Retinal pigment epithelial cell (primary cell): ENCODE measurements at regions not wholly inside any gene's neighbourhood (a gene's known extent, or its start where the extent isn't known, plus 50 kb on each side); places are given as distances from the start of the nearest gene placed in this dataset.

Experiments used
- DNase-seq: peaks from one replicate; pipeline ENCODE4 v3.0.0-alpha.2; 2010; ENCODE audit warnings: low read depth
- H3K4me3 ChIP-seq: 2 replicates; pipeline ENCODE4 v1.5.1; 2011; ENCODE audit warnings: mild to moderate bottlenecking, low read length, control low read depth, moderate library complexity
- TF ChIP-seq, protein P1 (sequence below): conservative IDR thresholded peaks from 2 replicates; pipeline ENCODE4 v1.5.1; 2011; ENCODE audit warnings: low read depth, low read length, control low read depth, inconsistent platforms

GRCh38 chr4:14441561-14441960, 560.7 kb upstream of the CPEB2 start:
- DNase-seq: no peak
- TF ChIP-seq, protein P1, sequence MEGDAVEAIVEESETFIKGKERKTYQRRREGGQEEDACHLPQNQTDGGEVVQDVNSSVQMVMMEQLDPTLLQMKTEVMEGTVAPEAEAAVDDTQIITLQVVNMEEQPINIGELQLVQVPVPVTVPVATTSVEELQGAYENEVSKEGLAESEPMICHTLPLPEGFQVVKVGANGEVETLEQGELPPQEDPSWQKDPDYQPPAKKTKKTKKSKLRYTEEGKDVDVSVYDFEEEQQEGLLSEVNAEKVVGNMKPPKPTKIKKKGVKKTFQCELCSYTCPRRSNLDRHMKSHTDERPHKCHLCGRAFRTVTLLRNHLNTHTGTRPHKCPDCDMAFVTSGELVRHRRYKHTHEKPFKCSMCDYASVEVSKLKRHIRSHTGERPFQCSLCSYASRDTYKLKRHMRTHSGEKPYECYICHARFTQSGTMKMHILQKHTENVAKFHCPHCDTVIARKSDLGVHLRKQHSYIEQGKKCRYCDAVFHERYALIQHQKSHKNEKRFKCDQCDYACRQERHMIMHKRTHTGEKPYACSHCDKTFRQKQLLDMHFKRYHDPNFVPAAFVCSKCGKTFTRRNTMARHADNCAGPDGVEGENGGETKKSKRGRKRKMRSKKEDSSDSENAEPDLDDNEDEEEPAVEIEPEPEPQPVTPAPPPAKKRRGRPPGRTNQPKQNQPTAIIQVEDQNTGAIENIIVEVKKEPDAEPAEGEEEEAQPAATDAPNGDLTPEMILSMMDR: no peak
- H3K4me3 ChIP-seq: no peak overlapping the region

- DNase-seq: no peak
- TF ChIP-seq, protein P1: no peak
- H3K4me3 ChIP-seq: no peak overlapping the region
Measured at GRCh38 chr4:14445882-14446281, 556.4 kb upstream of the CPEB2 start.

DNA sequence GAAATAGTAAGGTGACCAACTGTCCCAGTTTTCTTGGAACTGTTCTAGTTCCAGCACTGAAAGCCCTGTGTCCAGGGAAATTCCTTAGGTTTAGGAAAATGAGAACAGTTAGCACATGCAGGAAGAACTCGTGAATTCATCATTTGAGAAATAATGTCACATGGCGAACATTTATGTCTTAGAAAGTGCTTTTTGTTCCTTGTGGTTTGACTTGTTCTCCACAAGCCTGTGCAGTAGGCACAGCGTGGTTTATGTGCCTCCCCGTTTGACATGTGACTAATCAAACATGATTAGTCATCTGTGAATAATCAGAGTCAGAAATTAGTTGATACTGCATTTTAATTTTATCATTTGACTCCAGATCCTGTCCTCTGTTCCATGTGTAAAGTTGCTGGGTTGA, 556.0 kb upstream of the CPEB2 start:
- no peak overlapping the region for H3K4me3 ChIP-seq
- peak; percentile 27 for DNase-seq

DNA sequence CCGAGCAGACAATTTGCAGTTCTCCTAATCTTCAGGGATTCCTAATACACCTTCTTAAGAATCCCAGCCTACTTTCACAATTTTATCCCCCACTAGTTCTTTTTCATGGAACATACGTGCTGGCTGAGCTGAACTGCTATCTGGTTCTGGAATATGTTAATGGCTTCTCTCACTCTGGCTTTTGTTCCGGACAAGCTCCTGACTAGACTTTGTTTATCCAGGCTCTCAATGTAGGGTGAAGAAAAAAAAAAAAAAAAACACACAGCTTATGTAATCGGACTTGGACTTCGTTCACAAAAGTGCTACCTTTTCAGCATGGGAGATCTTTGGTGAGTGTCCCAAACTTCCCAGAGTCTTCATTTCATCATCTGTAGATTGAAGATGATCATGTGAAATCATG, 555.4 kb upstream of the CPEB2 start:
- TF ChIP-seq, protein P1: no peak
- no peak for DNase-seq
- no peak overlapping the region for H3K4me3 ChIP-seq

More for the DNA sequence above, 556.0 kb upstream of the CPEB2 start:
- TF ChIP-seq, protein P1: no peak

GRCh38 chr4:14449308-14449707, 553.0 kb upstream of the CPEB2 start:
- no peak overlapping the region for H3K4me3 ChIP-seq
- TF ChIP-seq, protein P1: no peak
- DNase-seq: no peak

DNA sequence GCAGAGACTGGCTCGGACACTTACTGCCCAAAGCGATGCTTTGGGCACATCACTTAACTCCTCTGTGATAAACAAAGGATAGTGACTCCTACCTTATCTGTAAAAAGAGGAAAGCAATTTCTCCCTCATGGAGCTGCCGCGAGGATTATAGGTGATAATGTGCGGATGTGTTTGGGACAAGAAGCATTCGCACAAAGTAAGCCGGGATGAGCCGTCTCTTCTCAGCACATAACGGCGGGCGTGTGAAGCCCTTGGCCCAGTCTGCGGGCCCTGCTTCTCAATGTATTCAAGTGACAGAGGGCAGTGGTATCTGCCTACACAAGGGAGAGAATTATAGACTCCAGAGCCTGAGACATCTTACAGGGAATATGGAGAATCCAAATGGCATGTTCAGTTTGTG, 550.3 kb upstream of the CPEB2 start:
- H3K4me3 ChIP-seq: no peak overlapping the region
- TF ChIP-seq, protein P1: no peak

DNA sequence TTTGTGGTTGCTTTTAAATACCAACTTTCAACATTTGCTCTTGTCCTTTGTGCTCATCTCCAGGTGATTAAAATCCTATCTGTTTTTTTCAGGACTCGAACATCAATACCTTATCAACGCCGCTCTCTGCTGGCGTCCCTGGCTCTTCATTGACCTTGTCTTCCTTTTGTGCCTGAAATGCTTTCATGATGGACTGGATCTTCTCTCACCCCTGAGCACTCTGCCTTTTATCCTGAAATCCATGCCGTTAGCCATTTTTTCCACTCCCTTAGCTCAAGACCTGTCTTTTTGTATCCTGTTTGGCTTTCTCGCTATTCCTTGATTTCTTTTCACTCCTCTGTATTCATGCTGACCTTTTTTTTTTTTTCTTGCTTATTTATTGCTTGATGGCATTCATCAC, 549.5 kb upstream of the CPEB2 start:
- TF ChIP-seq, protein P1: no peak
- H3K4me3 ChIP-seq: no peak overlapping the region
- no peak for DNase-seq

More for the DNA sequence above, 550.3 kb upstream of the CPEB2 start:
- no peak for DNase-seq
